ENCODE measurements at regions not wholly inside any gene's neighbourhood (a gene's known extent, or its start where the extent isn't known, plus 50 kb on each side); places are given as distances from the start of the nearest gene placed in this dataset.

DNA sequence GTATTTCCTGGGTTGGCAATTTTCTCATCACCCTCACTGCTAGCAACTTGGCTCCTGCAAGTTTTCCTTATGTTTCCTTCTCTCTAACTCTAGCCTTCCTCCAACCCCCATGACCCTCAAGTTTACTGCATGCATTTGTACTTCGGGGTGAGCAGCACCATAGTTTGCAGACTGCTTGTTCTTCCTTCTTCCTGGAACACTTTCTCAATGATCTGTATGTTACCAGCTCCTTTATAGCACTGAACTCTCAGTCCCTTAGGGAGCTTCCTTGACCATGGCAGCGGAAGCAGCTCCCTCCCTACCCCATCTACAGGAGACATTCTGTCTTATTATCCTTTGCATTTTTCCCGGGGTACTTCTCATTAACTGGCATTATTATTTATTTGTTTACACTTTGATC is 1089.5 kb upstream of the GYPC start:
- no peaks in the 10 kb centered on the region for H3K4me1 ChIP-seq (ENCODE audit: control insufficient read depth, insufficient read depth, low read length)
- H3K27me3 ChIP-seq (replicated peaks; ENCODE audit: control insufficient read depth, insufficient read depth, low read length) = no peaks in the 10 kb centered on the region
- H3K9me3 ChIP-seq (ENCODE audit: control insufficient read depth, low read length) = peaks cover 3% of the 10 kb centered on the region
- no peak overlapping the region for H3K4me3 ChIP-seq (ENCODE audit: low read length)
- no peak overlapping the region for H3K9ac ChIP-seq (ENCODE audit: low read length)
- no peak for DNase-seq (ENCODE audit: low read depth)
- no peaks in the 10 kb centered on the region for H3K36me3 ChIP-seq (ENCODE audit: control insufficient read depth, insufficient read depth, low read length, severe bottlenecking)

- no peaks in the 10 kb centered on the region for H3K4me1 ChIP-seq (ENCODE audit: control insufficient read depth, insufficient read depth, low read length)
- no peaks in the 10 kb centered on the region for H3K36me3 ChIP-seq (ENCODE audit: control insufficient read depth, insufficient read depth, low read length, severe bottlenecking)
- no peak overlapping the region for H3K9ac ChIP-seq (ENCODE audit: low read length)
- DNase-seq (ENCODE audit: low read depth) = no peak
- peaks cover 3% of the 10 kb centered on the region for H3K9me3 ChIP-seq (ENCODE audit: control insufficient read depth, low read length)
- H3K4me3 ChIP-seq (ENCODE audit: low read length) = no peak overlapping the region
- H3K27me3 ChIP-seq (replicated peaks; ENCODE audit: control insufficient read depth, insufficient read depth, low read length) = no peaks in the 10 kb centered on the region
Measured at GRCh38 chr2:125567100-125567499, 1088.9 kb upstream of the GYPC start.

GRCh38 chr2:125572660-125573059 is 1083.3 kb upstream of the GYPC start:
- Histone ChIP-seq H3K4me1 (ENCODE audit: control insufficient read depth, insufficient read depth, low read length) (no peaks in the 10 kb centered on the region), H3K9me3 (ENCODE audit: control insufficient read depth, low read length) (no peaks in the 10 kb centered on the region), H3K36me3 (ENCODE audit: control insufficient read depth, insufficient read depth, low read length, severe bottlenecking) (no peaks in the 10 kb centered on the region), H3K4me3 (ENCODE audit: low read length) (no peak overlapping the region), H3K9ac (ENCODE audit: low read length) (no peak overlapping the region), H3K27me3 (replicated peaks; ENCODE audit: control insufficient read depth, insufficient read depth, low read length) (no peaks in the 10 kb centered on the region)
- DNase-seq (ENCODE audit: low read depth) = no peak

DNA sequence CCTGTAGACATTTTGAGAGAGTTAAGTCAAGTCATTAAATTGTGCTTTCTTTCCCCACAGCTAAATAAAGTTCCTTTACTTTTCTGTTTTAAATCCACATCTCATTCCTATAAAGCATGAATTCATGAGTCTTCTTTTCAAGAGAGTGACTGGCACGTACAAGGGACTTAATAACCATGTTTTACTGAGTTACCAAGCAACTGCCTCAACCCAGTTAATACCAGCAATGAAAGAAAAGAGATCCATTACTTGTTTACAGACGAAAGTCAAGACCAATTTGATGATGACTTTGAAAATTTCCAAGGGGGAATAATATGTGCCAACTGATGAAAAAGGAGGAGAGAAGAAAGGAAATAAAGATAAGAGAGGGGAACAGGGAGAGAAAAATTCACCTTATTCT is 1082.5 kb upstream of the GYPC start:
- Histone ChIP-seq H3K9me3 (ENCODE audit: control insufficient read depth, low read length) (no peaks in the 10 kb centered on the region), H3K9ac (ENCODE audit: low read length) (no peak overlapping the region), H3K36me3 (ENCODE audit: control insufficient read depth, insufficient read depth, low read length, severe bottlenecking) (no peaks in the 10 kb centered on the region), H3K27me3 (replicated peaks; ENCODE audit: control insufficient read depth, insufficient read depth, low read length) (no peaks in the 10 kb centered on the region), H3K4me1 (ENCODE audit: control insufficient read depth, insufficient read depth, low read length) (no peaks in the 10 kb centered on the region), H3K4me3 (ENCODE audit: low read length) (no peak overlapping the region)
- DNase-seq (ENCODE audit: low read depth) = no peak

DNA sequence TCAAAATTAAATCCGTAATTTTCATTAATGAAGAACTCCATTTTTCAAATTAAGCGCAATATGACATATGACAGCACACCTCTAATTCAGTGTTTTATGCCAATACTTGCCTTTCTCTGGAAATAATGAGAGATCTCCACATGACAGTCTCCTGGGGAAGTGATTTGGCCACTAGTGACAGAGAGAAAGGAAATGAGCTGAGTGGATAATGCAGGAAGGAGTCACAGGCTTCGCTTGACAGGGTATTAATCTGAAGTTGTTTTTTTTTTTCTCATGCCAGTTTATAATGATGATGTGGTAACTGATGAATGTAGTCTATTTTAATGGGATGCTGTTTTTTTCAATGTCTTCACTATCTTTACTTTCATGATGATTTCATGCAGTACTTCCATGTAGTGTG is 1079.4 kb upstream of the GYPC start:
- H3K27me3 ChIP-seq (replicated peaks; ENCODE audit: control insufficient read depth, insufficient read depth, low read length) = no peaks in the 10 kb centered on the region
- no peaks in the 10 kb centered on the region for H3K9me3 ChIP-seq (ENCODE audit: control insufficient read depth, low read length)
- H3K4me1 ChIP-seq (ENCODE audit: control insufficient read depth, insufficient read depth, low read length) = no peaks in the 10 kb centered on the region
- no peak overlapping the region for H3K4me3 ChIP-seq (ENCODE audit: low read length)
- H3K36me3 ChIP-seq (ENCODE audit: control insufficient read depth, insufficient read depth, low read length, severe bottlenecking) = no peaks in the 10 kb centered on the region
- no peak overlapping the region for H3K9ac ChIP-seq (ENCODE audit: low read length)
- DNase-seq (ENCODE audit: low read depth) = no peak

- H3K9me3 ChIP-seq (ENCODE audit: control insufficient read depth, low read length) = no peaks in the 10 kb centered on the region
- H3K4me1 ChIP-seq (ENCODE audit: control insufficient read depth, insufficient read depth, low read length) = no peaks in the 10 kb centered on the region
- no peaks in the 10 kb centered on the region for H3K27me3 ChIP-seq (replicated peaks; ENCODE audit: control insufficient read depth, insufficient read depth, low read length)
- H3K36me3 ChIP-seq (ENCODE audit: control insufficient read depth, insufficient read depth, low read length, severe bottlenecking) = no peaks in the 10 kb centered on the region
- no peak overlapping the region for H3K4me3 ChIP-seq (ENCODE audit: low read length)
- no peak for DNase-seq (ENCODE audit: low read depth)
- no peak overlapping the region for H3K9ac ChIP-seq (ENCODE audit: low read length)
Measured at GRCh38 chr2:125581557-125581956, 1074.4 kb upstream of the GYPC start.

DNA sequence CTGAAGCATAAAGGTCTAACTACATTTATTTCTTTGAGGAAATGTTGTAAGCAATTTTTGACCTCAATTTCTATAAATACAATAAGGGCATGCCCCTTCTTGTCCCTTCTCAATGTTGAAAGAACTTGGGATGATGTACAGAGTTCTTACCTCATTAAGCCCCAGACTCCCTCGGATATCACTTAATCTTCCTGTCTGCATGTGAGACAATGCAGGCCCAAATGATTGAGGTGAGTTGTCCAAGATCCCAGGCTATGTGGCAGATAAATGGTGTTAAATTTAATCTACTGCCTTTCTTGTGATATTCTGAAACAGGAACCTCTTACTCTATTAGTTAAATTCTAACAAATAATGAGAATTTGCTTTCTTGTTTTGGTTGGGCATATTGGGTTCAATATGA is 1073.4 kb upstream of the GYPC start:
- Histone ChIP-seq H3K9me3 (ENCODE audit: control insufficient read depth, low read length) (peaks cover under 1% of the 10 kb centered on the region), H3K4me3 (ENCODE audit: low read length) (no peak overlapping the region), H3K9ac (ENCODE audit: low read length) (no peak overlapping the region), H3K4me1 (ENCODE audit: control insufficient read depth, insufficient read depth, low read length) (no peaks in the 10 kb centered on the region), H3K27me3 (replicated peaks; ENCODE audit: control insufficient read depth, insufficient read depth, low read length) (no peaks in the 10 kb centered on the region), H3K36me3 (ENCODE audit: control insufficient read depth, insufficient read depth, low read length, severe bottlenecking) (no peaks in the 10 kb centered on the region)
- DNase-seq (ENCODE audit: low read depth) = no peak

DNA sequence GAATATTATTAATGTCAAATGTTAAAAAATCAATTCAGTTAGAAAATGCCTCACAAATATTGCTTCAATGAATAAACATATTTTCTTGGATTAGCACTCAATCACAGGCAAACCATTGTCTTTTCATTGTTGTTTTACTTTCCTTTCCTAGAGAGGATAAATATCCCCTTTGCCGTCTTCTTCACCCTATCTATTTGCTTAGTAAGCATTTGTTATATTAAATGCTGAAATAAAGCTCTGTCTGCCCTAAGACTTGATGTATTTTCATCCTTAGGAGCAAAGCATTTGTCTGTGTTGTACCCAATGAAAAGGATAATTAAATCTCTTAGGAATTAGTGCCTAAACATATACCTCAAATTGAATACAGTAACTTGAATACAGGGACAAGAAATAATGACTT is 1071.2 kb upstream of the GYPC start:
- H3K9me3 ChIP-seq (ENCODE audit: control insufficient read depth, low read length) = peaks cover 4% of the 10 kb centered on the region
- no peak for DNase-seq (ENCODE audit: low read depth)
- H3K27me3 ChIP-seq (replicated peaks; ENCODE audit: control insufficient read depth, insufficient read depth, low read length) = no peaks in the 10 kb centered on the region
- H3K4me3 ChIP-seq (ENCODE audit: low read length) = no peak overlapping the region
- no peaks in the 10 kb centered on the region for H3K36me3 ChIP-seq (ENCODE audit: control insufficient read depth, insufficient read depth, low read length, severe bottlenecking)
- no peaks in the 10 kb centered on the region for H3K4me1 ChIP-seq (ENCODE audit: control insufficient read depth, insufficient read depth, low read length)
- H3K9ac ChIP-seq (ENCODE audit: low read length) = no peak overlapping the region

DNA sequence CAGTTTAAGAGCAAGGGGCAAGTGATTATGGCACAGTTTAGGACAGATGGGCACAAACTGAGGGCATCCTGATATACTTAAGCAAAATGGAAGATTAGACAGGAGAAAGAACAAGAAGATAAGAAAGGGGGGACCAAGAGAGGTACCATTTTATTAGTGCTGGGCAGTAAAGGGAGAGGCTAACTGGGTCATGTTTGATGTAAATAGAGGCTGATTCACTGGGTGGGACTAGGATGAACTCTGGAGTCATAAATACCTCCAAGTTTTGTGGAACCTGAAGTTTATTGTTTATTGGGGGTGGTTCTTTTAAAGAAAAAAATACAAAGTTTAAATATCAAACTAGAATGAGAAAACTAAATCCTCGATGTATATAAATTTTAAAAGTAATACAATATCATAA is 1067.2 kb upstream of the GYPC start:
- DNase-seq (ENCODE audit: low read depth) = no peak
- Histone ChIP-seq H3K27me3 (replicated peaks; ENCODE audit: control insufficient read depth, insufficient read depth, low read length) (no peaks in the 10 kb centered on the region), H3K36me3 (ENCODE audit: control insufficient read depth, insufficient read depth, low read length, severe bottlenecking) (no peaks in the 10 kb centered on the region), H3K9me3 (ENCODE audit: control insufficient read depth, low read length) (peaks cover 4% of the 10 kb centered on the region), H3K4me3 (ENCODE audit: low read length) (no peak overlapping the region), H3K4me1 (ENCODE audit: control insufficient read depth, insufficient read depth, low read length) (no peaks in the 10 kb centered on the region), H3K9ac (ENCODE audit: low read length) (no peak overlapping the region)

DNA sequence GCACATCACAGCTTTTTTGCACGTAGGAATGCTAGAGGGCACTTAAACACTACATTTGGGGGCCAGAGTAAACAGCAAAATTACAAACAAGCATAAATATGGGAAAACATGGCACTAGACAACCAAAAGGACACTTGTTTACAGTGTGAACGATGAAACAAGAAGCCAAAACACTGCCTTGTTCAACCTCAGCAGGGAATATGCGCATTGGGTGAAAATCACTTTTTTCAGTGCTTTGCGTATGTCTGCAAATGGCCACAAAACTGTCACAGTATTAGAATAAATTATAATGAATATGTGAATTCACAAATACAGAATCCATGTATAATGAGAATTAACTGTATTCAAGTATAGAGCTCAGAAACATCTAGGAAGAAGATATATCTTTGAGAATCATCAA is 1064.0 kb upstream of the GYPC start:
- no peaks in the 10 kb centered on the region for H3K36me3 ChIP-seq (ENCODE audit: control insufficient read depth, insufficient read depth, low read length, severe bottlenecking)
- no peaks in the 10 kb centered on the region for H3K4me1 ChIP-seq (ENCODE audit: control insufficient read depth, insufficient read depth, low read length)
- no peaks in the 10 kb centered on the region for H3K27me3 ChIP-seq (replicated peaks; ENCODE audit: control insufficient read depth, insufficient read depth, low read length)
- H3K9me3 ChIP-seq (ENCODE audit: control insufficient read depth, low read length) = peaks cover 4% of the 10 kb centered on the region
- no peak overlapping the region for H3K4me3 ChIP-seq (ENCODE audit: low read length)
- no peak for DNase-seq (ENCODE audit: low read depth)
- no peak overlapping the region for H3K9ac ChIP-seq (ENCODE audit: low read length)

GRCh38 chr2:125593036-125593435 is 1062.9 kb upstream of the GYPC start:
- no peak for DNase-seq (ENCODE audit: low read depth)
- Histone ChIP-seq H3K27me3 (replicated peaks; ENCODE audit: control insufficient read depth, insufficient read depth, low read length) (no peaks in the 10 kb centered on the region), H3K9ac (ENCODE audit: low read length) (no peak overlapping the region), H3K9me3 (ENCODE audit: control insufficient read depth, low read length) (no peaks in the 10 kb centered on the region), H3K4me3 (ENCODE audit: low read length) (no peak overlapping the region), H3K4me1 (ENCODE audit: control insufficient read depth, insufficient read depth, low read length) (no peaks in the 10 kb centered on the region), H3K36me3 (ENCODE audit: control insufficient read depth, insufficient read depth, low read length, severe bottlenecking) (no peaks in the 10 kb centered on the region)

- no peak for DNase-seq (ENCODE audit: low read depth)
- Histone ChIP-seq H3K4me3 (ENCODE audit: low read length) (no peak overlapping the region), H3K9ac (ENCODE audit: low read length) (no peak overlapping the region), H3K4me1 (ENCODE audit: control insufficient read depth, insufficient read depth, low read length) (no peaks in the 10 kb centered on the region), H3K36me3 (ENCODE audit: control insufficient read depth, insufficient read depth, low read length, severe bottlenecking) (no peaks in the 10 kb centered on the region), H3K27me3 (replicated peaks; ENCODE audit: control insufficient read depth, insufficient read depth, low read length) (no peaks in the 10 kb centered on the region), H3K9me3 (ENCODE audit: control insufficient read depth, low read length) (peaks cover under 1% of the 10 kb centered on the region)
Measured at GRCh38 chr2:125596612-125597011, 1059.3 kb upstream of the GYPC start.

All from adipocyte (in vitro differentiated cells).